DMS79 treated with DMSO at 0.1 percent for 48 hours (cell line): ENCODE measurements at regions not wholly inside any gene's neighbourhood (a gene's known extent, or its start where the extent isn't known, plus 50 kb on each side); places are given as distances from the start of the nearest gene placed in this dataset.
"Not testable (repeated sequence)": the region's sequence is repeated elsewhere in the genome, so short reads cannot be mapped to it uniquely, and the experiment has no call there.

Source experiments
- DNase-seq: peaks from one replicate; lab custom pipeline; 2025; lab: John Stamatoyannopoulos, UW

DNA sequence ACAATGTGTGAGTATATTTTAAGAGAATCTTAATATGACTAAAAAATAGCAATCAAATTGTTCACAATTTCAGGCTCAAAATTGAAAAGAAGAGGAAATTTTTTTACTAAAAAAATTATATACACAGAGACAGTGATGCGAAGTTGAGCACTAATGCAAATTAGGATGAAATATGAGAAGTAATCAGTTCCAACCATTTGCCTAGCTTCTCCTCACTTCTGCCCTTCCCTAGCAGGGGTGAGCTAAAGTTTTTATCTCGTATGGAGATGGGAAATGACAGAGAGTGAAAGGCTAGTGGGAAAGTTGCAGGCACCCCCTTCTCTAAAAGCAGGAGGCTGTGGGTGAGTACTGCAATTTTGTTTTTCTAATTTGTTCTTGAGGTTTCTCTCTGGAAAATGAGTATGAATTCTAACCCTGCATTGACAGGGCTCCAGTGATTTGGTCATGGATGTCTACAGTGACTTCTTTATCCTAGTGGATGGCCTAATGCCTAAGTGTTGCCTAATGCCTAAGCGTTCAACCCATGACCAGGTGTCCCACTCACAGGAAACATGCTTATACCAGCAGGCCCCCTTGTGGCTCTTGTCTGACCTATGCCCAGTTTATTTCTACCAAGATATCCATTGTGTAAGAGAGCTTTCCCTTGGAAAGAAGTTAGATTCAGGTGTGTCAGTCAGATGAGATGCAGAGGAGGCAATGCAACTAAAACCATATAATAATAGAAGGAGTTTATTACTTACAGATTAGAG, 78.0 kb upstream of the HNMT start:
- no peak for DNase-seq

DNA sequence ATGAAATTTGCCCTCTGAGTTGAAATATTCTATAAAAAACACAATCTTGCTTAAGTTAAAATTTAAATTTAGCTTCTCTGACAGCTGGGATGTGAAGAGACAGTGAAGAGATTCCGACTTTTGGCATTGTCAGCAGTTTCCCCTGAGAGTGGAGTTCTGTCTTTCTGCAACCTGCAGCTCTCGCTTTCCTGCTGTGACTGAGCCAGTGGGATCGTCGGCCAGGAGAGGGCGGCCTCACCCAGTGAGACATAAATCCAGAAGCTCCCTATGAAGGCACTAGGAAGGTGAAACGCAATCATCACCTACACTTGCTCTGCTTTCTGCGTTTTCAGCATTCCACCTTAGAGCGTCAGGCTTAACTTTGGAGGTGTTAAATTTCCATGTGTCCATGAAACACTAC, 75.4 kb upstream of the HNMT start:
- no peak for DNase-seq

- DNase-seq: peak; percentile 84
Observed at GRCh38 chr2:137892739-137893138, 71.5 kb upstream of the HNMT start.

DNA sequence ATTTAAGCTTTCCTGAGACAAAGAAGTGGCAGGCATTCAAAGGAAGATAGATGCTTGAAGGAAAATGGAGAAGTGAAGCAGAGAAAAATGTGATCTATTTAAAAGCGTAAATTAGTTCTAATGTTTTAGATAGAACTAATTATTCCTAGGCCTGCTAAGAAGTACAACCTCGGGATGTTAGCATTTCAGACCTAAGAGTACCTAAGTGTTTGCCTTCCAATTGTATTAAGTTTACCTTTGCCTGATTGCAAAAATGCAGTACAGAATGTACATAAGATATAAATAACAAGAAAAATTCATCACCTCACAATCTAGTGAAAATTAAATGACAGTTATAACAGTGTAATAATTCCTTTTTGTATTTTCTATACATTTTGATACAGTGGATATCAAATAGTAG, 71.1 kb upstream of the HNMT start:
- no peak for DNase-seq

GRCh38 chr2:137896467-137896866, 67.8 kb upstream of the HNMT start:
- no peak for DNase-seq

DNA sequence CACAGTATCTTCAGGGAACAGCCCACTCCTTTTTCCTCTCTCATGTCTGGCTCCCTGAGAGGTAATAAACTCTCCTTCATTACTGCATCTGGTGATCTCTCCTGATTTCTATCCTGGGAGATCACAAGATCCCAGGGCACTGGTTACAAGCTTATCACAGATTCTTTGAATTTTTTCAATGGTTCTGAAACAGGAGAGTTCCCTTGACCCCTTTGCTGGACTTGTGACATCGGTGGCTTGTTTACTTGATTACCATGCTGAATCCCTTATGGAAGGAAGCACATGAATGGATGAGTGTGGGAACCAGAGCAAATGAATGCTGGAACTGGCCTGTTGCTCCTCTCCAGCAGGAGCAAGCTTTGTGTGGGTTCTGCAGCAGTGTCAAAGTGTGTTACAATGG, 67.2 kb upstream of the HNMT start:
- no peak for DNase-seq

DNA sequence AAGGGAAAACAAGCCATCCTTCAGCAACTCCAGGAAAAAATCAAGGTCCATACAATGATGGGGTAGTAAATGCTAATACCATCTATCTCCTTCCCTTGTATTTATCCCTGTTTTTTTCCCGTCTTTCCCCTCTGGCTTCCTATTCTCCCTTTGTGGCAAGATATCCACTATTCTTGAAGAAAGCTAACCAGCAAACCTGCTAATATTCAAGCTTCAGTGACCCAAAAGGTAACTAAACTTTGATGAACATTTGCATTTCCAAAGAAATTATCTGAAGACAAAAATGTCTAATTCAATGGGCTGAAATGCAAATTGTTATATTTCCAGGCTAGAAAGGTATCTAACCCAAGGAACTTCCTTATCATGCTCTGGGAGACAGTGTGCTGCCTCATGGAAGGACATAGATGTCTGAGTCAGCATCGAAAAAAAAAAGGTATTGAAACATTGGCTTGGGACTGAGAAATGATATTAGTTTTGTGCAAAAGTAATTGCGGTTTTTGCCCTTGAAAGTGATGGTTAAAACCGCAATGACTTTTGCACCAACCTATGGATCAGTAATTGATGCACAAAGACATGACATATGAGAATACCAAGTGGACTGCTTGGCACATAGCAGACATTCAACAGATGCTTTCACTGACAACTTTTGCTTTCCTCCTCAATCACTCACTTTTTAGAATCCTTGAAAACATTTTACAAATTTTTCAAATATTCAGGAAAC, 63.7 kb upstream of the HNMT start:
- no peak for DNase-seq

DNA sequence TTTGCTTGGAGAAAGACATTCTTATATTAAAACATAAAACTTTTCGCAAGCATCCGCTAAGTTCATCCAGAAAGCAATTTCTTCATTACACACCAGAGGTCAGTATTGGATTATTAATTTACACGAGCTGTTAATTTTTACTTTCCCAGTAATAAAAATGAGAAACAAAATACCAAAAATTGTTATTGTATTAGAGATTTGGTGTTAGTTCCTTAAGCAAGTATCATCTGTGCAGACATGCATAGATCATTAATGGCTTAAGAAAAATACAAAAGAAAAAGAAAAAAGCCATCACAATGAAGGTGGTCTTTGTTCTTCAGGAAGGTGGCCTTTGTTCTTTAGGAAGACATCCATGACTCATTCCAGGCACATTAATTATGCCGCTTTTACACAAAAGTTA, 53.6 kb upstream of the HNMT start:
- DNase-seq: peak; percentile 41

DNA sequence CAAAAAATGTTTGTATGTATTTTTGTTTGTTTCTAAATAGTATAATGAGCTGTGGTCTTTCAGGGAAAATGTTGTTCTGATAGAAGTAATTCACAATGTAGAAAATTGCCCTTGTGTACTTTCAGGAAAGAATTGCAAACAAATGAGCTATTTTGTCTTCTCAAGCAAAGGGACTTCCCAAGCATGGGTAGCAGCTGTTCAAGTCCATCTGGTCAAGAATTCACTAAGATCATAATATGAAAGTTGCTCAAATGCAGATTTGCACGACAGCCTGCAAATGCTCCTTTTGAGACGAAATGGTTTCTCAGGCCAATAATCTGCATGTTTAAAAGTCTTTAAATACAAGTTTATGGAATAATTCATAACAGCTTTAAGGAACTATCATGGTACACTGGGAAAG, 51.9 kb upstream of the HNMT start:
- no peak for DNase-seq

GRCh38 chr2:137913169-137913568, 51.1 kb upstream of the HNMT start:
- DNase-seq: no peak

GRCh38 chr2:137913648-137914047, 50.6 kb upstream of the HNMT start:
- not testable (repeated sequence) for DNase-seq
